ENCODE measurements at regions not wholly inside any gene's neighbourhood (a gene's known extent, or its start where the extent isn't known, plus 50 kb on each side); places are given as distances from the start of the nearest gene placed in this dataset.

DNA sequence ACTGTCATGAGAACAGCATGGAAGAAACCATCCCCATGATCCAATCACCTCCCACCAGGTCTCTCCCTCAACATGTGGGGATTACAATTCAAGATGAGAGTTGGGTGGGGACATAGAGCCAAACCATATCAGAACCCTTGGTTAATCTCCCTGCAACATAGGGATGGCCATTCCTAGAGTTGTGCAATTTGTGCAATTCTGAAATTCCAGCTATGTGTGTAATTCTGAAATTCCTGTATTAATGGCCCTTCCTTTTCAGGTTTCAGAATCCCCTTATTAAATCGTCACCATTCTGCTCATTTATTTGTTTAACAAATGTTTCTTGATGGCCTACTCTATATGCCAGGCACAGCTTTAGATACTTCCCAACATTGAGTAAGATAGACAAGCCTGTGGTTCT lies 282.6 kb downstream of the SMARCA2 start:
- no peak overlapping the region for H3K27ac Mint-ChIP-seq
- H3K4me3 Mint-ChIP-seq = no peak overlapping the region
- TF ChIP-seq NANOG (IDR thresholded peaks at IDR 0.05; ENCODE audit: borderline replicate concordance) (no peak), ZNF114 (CRISPR knock-in tag; IDR thresholded peaks at IDR 0.05) (no peak), STAT1 (IDR thresholded peaks at IDR 0.05; ENCODE audit: unreplicated experiment) (no peak), EZH2phosphoT487 (IDR thresholded peaks at IDR 0.05; ENCODE audit: unreplicated experiment) (no peak), ZNF331 (CRISPR knock-in tag; IDR thresholded peaks at IDR 0.05; ENCODE audit: low read depth) (no peak), CREB1 (CRISPR knock-in tag; IDR thresholded peaks at IDR 0.05; ENCODE audit: low read depth) (no peak), EZH2 (IDR thresholded peaks at IDR 0.05; ENCODE audit: low read depth, unreplicated experiment) (no peak), POLR2AphosphoS5 (IDR thresholded peaks at IDR 0.05; ENCODE audit: low read depth) (no peak), JUNB (IDR thresholded peaks at IDR 0.05; ENCODE audit: unreplicated experiment) (no peak)
- TF ChIP-seq, protein P1, sequence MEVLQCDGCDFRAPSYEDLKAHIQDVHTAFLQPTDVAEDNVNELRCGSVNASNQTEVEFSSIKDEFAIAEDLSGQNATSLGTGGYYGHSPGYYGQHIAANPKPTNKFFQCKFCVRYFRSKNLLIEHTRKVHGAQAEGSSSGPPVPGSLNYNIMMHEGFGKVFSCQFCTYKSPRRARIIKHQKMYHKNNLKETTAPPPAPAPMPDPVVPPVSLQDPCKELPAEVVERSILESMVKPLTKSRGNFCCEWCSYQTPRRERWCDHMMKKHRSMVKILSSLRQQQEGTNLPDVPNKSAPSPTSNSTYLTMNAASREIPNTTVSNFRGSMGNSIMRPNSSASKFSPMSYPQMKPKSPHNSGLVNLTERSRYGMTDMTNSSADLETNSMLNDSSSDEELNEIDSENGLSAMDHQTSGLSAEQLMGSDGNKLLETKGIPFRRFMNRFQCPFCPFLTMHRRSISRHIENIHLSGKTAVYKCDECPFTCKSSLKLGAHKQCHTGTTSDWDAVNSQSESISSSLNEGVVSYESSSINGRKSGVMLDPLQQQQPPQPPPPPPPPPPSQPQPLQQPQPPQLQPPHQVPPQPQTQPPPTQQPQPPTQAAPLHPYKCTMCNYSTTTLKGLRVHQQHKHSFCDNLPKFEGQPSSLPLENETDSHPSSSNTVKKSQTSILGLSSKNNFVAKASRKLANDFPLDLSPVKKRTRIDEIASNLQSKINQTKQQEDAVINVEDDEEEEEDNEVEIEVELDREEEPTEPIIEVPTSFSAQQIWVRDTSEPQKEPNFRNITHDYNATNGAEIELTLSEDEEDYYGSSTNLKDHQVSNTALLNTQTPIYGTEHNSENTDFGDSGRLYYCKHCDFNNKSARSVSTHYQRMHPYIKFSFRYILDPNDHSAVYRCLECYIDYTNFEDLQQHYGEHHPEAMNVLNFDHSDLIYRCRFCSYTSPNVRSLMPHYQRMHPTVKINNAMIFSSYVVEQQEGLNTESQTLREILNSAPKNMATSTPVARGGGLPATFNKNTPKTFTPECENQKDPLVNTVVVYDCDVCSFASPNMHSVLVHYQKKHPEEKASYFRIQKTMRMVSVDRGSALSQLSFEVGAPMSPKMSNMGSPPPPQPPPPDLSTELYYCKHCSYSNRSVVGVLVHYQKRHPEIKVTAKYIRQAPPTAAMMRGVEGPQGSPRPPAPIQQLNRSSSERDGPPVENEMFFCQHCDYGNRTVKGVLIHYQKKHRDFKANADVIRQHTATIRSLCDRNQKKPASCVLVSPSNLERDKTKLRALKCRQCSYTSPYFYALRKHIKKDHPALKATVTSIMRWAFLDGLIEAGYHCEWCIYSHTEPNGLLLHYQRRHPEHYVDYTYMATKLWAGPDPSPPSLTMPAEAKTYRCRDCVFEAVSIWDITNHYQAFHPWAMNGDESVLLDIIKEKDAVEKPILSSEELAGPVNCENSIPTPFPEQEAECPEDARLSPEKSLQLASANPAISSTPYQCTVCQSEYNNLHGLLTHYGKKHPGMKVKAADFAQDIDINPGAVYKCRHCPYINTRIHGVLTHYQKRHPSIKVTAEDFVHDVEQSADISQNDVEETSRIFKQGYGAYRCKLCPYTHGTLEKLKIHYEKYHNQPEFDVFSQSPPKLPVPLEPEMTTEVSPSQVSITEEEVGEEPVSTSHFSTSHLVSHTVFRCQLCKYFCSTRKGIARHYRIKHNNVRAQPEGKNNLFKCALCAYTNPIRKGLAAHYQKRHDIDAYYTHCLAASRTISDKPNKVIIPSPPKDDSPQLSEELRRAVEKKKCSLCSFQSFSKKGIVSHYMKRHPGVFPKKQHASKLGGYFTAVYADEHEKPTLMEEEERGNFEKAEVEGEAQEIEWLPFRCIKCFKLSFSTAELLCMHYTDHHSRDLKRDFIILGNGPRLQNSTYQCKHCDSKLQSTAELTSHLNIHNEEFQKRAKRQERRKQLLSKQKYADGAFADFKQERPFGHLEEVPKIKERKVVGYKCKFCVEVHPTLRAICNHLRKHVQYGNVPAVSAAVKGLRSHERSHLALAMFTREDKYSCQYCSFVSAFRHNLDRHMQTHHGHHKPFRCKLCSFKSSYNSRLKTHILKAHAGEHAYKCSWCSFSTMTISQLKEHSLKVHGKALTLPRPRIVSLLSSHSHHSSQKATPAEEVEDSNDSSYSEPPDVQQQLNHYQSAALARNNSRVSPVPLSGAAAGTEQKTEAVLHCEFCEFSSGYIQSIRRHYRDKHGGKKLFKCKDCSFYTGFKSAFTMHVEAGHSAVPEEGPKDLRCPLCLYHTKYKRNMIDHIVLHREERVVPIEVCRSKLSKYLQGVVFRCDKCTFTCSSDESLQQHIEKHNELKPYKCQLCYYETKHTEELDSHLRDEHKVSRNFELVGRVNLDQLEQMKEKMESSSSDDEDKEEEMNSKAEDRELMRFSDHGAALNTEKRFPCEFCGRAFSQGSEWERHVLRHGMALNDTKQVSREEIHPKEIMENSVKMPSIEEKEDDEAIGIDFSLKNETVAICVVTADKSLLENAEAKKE (CRISPR knock-in tag; IDR thresholded peaks at IDR 0.05) = no peak
- TF ChIP-seq, protein P2, sequence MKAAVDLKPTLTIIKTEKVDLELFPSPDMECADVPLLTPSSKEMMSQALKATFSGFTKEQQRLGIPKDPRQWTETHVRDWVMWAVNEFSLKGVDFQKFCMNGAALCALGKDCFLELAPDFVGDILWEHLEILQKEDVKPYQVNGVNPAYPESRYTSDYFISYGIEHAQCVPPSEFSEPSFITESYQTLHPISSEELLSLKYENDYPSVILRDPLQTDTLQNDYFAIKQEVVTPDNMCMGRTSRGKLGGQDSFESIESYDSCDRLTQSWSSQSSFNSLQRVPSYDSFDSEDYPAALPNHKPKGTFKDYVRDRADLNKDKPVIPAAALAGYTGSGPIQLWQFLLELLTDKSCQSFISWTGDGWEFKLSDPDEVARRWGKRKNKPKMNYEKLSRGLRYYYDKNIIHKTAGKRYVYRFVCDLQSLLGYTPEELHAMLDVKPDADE (IDR thresholded peaks at IDR 0.05) = no peak
- TF ChIP-seq, protein P3, sequence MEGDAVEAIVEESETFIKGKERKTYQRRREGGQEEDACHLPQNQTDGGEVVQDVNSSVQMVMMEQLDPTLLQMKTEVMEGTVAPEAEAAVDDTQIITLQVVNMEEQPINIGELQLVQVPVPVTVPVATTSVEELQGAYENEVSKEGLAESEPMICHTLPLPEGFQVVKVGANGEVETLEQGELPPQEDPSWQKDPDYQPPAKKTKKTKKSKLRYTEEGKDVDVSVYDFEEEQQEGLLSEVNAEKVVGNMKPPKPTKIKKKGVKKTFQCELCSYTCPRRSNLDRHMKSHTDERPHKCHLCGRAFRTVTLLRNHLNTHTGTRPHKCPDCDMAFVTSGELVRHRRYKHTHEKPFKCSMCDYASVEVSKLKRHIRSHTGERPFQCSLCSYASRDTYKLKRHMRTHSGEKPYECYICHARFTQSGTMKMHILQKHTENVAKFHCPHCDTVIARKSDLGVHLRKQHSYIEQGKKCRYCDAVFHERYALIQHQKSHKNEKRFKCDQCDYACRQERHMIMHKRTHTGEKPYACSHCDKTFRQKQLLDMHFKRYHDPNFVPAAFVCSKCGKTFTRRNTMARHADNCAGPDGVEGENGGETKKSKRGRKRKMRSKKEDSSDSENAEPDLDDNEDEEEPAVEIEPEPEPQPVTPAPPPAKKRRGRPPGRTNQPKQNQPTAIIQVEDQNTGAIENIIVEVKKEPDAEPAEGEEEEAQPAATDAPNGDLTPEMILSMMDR (conservative IDR thresholded peaks at IDR 0.05; ENCODE audit: low read depth in 2 of 2) = no peak
- TF ChIP-seq, protein P4, sequence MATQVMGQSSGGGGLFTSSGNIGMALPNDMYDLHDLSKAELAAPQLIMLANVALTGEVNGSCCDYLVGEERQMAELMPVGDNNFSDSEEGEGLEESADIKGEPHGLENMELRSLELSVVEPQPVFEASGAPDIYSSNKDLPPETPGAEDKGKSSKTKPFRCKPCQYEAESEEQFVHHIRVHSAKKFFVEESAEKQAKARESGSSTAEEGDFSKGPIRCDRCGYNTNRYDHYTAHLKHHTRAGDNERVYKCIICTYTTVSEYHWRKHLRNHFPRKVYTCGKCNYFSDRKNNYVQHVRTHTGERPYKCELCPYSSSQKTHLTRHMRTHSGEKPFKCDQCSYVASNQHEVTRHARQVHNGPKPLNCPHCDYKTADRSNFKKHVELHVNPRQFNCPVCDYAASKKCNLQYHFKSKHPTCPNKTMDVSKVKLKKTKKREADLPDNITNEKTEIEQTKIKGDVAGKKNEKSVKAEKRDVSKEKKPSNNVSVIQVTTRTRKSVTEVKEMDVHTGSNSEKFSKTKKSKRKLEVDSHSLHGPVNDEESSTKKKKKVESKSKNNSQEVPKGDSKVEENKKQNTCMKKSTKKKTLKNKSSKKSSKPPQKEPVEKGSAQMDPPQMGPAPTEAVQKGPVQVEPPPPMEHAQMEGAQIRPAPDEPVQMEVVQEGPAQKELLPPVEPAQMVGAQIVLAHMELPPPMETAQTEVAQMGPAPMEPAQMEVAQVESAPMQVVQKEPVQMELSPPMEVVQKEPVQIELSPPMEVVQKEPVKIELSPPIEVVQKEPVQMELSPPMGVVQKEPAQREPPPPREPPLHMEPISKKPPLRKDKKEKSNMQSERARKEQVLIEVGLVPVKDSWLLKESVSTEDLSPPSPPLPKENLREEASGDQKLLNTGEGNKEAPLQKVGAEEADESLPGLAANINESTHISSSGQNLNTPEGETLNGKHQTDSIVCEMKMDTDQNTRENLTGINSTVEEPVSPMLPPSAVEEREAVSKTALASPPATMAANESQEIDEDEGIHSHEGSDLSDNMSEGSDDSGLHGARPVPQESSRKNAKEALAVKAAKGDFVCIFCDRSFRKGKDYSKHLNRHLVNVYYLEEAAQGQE (IDR thresholded peaks at IDR 0.05; ENCODE audit: unreplicated experiment) = no peak
- H3K27ac ChIP-seq (ENCODE audit: low read depth) = no peak overlapping the region
- ATAC-seq (no peak), DNase-seq (ENCODE audit: low spot score) (no peak)
- peaks cover 15% of the 10 kb centered on the region for H3K9me3 Mint-ChIP-seq
- H2AFZ ChIP-seq = no peak overlapping the region
- peaks cover 47% of the 10 kb centered on the region for H3K9me2 ChIP-seq (ENCODE audit: insufficient read depth)
- H3K27me3 ChIP-seq (ENCODE audit: insufficient read depth) = no peaks in the 10 kb centered on the region
- peaks cover 13% of the 10 kb centered on the region for H3K36me3 Mint-ChIP-seq (ENCODE audit: low read depth)
- H3K79me2 ChIP-seq (replicated peaks; ENCODE audit: insufficient read depth) = no peaks in the 10 kb centered on the region
- no peaks in the 10 kb centered on the region for H4K20me1 ChIP-seq (replicated peaks; ENCODE audit: insufficient read depth)
- H3K4me3 ChIP-seq = no peak overlapping the region
- peaks cover 1% of the 10 kb centered on the region for H3K27me3 Mint-ChIP-seq (ENCODE audit: insufficient read depth, low read depth, poor library complexity)
- H3K4me2 ChIP-seq = no peak overlapping the region
- H3F3A ChIP-seq (replicated peaks; ENCODE audit: low read depth) = no peaks in the 10 kb centered on the region
- peaks cover 7% of the 10 kb centered on the region for H3K4me1 Mint-ChIP-seq
- no peaks in the 10 kb centered on the region for H3K36me3 ChIP-seq (ENCODE audit: insufficient read depth)
- H3K4me1 ChIP-seq (ENCODE audit: insufficient read depth) = peaks cover 12% of the 10 kb centered on the region
